ENCODE measurements at regions not wholly inside any gene's neighbourhood (a gene's known extent, or its start where the extent isn't known, plus 50 kb on each side); places are given as distances from the start of the nearest gene placed in this dataset.

DNA sequence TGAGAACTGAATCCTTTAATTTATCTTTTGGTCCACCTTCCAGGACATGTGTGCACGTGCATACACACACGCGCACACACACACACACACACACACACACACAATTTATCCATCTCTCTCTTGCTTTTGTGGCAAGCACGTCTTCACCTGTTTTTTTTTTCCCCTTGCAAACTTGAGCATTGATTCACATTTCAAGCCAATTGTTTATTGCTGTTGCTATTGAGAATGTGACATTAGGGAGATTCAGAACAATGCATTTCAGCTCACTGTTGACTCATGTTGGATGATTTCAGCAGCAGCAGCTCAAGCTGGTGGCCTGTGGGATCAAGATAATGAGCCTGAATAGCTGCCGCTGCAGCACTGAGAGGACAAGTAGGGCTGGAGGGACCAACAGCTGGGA is 128.9 kb downstream of the SNAPC1 start:
- TF ChIP-seq, protein P1, sequence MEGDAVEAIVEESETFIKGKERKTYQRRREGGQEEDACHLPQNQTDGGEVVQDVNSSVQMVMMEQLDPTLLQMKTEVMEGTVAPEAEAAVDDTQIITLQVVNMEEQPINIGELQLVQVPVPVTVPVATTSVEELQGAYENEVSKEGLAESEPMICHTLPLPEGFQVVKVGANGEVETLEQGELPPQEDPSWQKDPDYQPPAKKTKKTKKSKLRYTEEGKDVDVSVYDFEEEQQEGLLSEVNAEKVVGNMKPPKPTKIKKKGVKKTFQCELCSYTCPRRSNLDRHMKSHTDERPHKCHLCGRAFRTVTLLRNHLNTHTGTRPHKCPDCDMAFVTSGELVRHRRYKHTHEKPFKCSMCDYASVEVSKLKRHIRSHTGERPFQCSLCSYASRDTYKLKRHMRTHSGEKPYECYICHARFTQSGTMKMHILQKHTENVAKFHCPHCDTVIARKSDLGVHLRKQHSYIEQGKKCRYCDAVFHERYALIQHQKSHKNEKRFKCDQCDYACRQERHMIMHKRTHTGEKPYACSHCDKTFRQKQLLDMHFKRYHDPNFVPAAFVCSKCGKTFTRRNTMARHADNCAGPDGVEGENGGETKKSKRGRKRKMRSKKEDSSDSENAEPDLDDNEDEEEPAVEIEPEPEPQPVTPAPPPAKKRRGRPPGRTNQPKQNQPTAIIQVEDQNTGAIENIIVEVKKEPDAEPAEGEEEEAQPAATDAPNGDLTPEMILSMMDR (IDR thresholded peaks at IDR 0.05), result no peak
- TF ChIP-seq POLR2AphosphoS5 (IDR thresholded peaks at IDR 0.05; ENCODE audit: insufficient read depth in 1 of 2, low read depth in 1 of 2), result no peak

All from vagina (tissue), 2 donors.